ENCODE measurements at regions not wholly inside any gene's neighbourhood (a gene's known extent, or its start where the extent isn't known, plus 50 kb on each side); places are given as distances from the start of the nearest gene placed in this dataset.

- DNase-seq = no peak
- in situ Hi-C loops (cut with HindIII; ENCODE audit: low pct_ligation_motif_present, low pct_unique_long_range_greater_than_20kb, low sequenced_read_pairs) = no loop called here
Observed at GRCh38 chr7:28349637-28350036, 62.7 kb upstream of the CREB5 start.

DNA sequence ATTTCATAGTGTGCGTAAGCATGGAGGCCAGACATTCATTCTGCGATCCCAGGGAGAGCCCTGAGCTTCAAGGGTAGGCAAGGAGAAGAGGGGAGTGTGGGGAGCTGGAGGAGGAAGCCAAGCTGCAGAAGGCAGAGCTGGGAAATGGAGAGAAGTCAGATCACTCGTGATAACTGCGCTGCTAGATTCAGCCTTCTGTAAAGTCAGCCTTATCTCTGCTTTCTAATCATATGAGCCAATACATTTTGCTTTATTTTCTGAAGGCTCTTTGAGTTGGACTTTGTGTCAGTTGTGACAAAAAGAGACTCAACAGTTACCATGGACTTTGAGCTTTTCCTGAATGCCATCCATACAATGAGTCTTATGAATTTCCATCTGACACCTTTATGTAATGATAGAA is 61.7 kb upstream of the CREB5 start:
- no peak for DNase-seq
- in situ Hi-C loops (cut with HindIII; ENCODE audit: low pct_ligation_motif_present, low pct_unique_long_range_greater_than_20kb, low sequenced_read_pairs) = no loop called here

DNA sequence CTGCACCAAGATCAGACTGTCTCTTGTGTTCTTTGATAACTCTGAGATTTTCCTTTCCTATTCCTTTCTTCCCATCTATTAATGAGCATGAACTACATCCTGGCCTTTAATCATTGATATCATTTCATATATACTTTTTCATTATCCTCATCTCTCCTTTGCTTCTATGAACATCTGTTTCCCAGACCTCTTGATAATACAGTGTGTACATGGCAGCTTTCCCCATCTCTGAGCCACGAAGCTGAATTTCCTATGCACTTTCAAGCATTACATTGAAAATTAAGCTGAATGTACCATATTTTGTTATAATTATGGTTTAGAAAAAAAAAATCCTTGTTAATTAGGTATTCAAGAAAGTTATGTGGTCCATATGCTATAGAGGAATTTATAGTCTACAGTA is 60.9 kb upstream of the CREB5 start:
- no peak for DNase-seq
- in situ Hi-C loops (cut with HindIII; ENCODE audit: low pct_ligation_motif_present, low pct_unique_long_range_greater_than_20kb, low sequenced_read_pairs) = no loop called here

DNA sequence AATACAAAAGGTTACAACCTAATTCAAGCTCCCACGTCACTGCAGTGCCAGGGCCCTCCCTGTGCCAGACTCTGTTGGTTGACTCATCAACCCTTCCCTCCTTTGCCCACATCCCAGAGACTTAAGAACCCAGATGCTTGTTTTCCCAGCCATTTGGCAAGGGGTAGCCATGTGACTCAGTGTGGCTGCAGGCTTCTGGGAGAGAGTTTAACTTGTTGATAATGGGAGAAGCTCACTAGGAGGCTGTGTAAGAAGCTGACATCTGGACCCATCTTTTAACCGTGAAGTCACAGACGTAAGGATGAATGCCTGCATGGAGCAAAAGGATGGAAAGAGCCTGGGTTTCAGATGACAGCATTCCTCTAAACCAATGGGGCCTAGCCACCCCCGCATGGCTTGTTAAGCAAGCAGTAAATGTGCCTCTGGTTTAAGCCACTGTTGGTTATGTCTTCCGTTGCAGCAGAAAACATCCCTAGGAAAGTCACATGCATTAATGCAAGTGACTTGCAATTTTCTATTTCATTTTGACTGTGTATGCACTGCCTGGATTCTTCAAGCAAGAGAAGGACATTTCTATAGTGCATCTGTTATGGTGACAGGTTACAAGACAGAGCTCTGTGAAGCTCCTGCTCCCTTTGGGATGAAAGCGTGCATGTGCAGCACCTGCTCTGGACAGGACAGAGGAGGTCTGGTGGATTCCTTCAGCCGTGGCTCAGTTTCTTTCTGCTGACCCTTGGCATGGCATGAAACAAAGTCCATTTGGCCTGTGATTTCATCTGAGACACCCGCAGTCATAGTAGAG is 57.5 kb upstream of the CREB5 start:
- in situ Hi-C loops (cut with HindIII; ENCODE audit: low pct_ligation_motif_present, low pct_unique_long_range_greater_than_20kb, low sequenced_read_pairs) = no loop called here
- DNase-seq = peak; percentile 99

GRCh38 chr7:28355635-28356319 is 56.5 kb upstream of the CREB5 start:
- in situ Hi-C loops (cut with HindIII; ENCODE audit: low pct_ligation_motif_present, low pct_unique_long_range_greater_than_20kb, low sequenced_read_pairs) = no loop called here
- DNase-seq = no peak

DNA sequence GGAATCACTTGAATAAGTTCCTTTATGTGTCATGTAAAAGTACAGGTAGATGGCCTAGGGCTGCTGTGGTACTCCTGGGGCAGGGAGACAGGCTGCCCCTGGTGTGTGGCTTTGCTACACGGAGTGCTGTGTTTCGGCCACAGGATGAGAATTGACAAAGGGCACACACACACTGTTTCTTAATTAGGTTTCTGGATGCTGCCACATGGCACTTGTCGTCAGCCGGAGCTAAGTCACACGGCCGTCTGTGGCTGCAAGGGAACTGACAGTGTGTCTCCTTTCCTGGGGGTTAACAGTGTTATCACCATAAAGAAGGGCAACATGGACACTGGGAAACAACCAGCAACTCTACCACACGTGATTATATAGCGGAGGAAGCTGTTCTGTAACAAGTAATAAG is 55.7 kb upstream of the CREB5 start:
- DNase-seq = no peak
- in situ Hi-C loops (cut with HindIII; ENCODE audit: low pct_ligation_motif_present, low pct_unique_long_range_greater_than_20kb, low sequenced_read_pairs) = no loop called here

GRCh38 chr7:28358423-28358868 is 53.9 kb upstream of the CREB5 start:
- in situ Hi-C loops (cut with HindIII; ENCODE audit: low pct_ligation_motif_present, low pct_unique_long_range_greater_than_20kb, low sequenced_read_pairs) = no loop called here
- DNase-seq = peak; percentile 97

- peak; percentile 59 for DNase-seq
- in situ Hi-C loops (cut with HindIII; ENCODE audit: low pct_ligation_motif_present, low pct_unique_long_range_greater_than_20kb, low sequenced_read_pairs) = no loop called here
Observed at GRCh38 chr7:28360739-28361138, 51.6 kb upstream of the CREB5 start.

DNA sequence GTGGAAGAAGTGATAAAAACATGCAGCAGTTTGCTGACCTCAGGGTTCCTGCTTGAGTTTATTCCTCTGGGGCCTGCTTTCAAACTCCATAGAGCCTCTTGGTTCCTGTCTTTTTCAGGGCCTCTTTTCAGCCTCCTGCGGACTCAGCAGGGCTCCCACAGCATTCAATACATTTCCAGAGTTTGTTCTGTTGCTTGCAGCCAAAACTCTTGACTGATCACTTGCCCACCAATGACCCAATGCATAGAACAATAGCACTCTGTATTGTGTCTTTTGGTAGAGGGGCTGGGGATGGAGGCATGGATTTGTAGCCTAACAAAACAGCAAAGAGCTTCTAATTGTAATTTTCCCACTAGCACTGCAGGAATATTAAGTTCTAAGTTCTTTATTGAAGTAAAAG is 50.8 kb upstream of the CREB5 start:
- DNase-seq = no peak
- in situ Hi-C loops (cut with HindIII; ENCODE audit: low pct_ligation_motif_present, low pct_unique_long_range_greater_than_20kb, low sequenced_read_pairs) = no loop called here

GRCh38 chr7:28362182-28362581 is 50.1 kb upstream of the CREB5 start:
- no peak for DNase-seq
- in situ Hi-C loops (cut with HindIII; ENCODE audit: low pct_ligation_motif_present, low pct_unique_long_range_greater_than_20kb, low sequenced_read_pairs) = no loop called here
